K562 (cell line): ENCODE measurements at regions not wholly inside any gene's neighbourhood (a gene's known extent, or its start where the extent isn't known, plus 50 kb on each side); places are given as distances from the start of the nearest gene placed in this dataset.

Source experiments
- ATAC-seq: fragments of 200-7000 bp; cut with Tn5 transposase; 3 replicates; pipeline ENCODE4 v1.9.1; 2020; ENCODE audit warnings: moderate library complexity
- BruUV-seq: library from RNA; stranded (reverse); fragments of 400-500 nt; replicated peaks from 2 replicates; lab custom pipeline; 2021; lab: Mats Ljungman, UMichigan
- CTCF ChIA-PET: fragments of 300-600 bp; formaldehyde crosslinking; extraction: SDS; loops from one replicate; lab custom pipeline; 2021; ENCODE audit warnings: low intra/inter-chr PET ratio; lab: Yijun Ruan, JAX
- POLR2A ChIA-PET: fragments of 300-600, 350-650 bp; sonication (Branson Sonifier 250); formaldehyde crosslinking; extraction: SDS; loops from one replicate; lab custom pipeline; 2021; ENCODE audit warnings: antibody characterized with exemption, inconsistent platforms; lab: Yijun Ruan, JAX
- DNase-seq, 4 experiments: peaks; one replicate each; pipeline versions ENCODE4 v3.0.0 to v3.0.0-alpha.2; 2011 to 2018; ENCODE audit warnings: low spot score in 3 of 4, mixed read lengths in 3 of 4; ENCODE audit errors: extremely low read depth in 1 of 4
- FAIRE-seq: peaks from 2 replicates; lab custom pipeline; 2011; peaks lifted over from hg19 to GRCh38; lab: Jason Lieb, UNC
- H2AFZ ChIP-seq: 2 replicates; pipeline ENCODE4 v1.6.0; 2011; ENCODE audit warnings: low read depth, low read length, control low read depth, inconsistent platforms
- H3K27ac ChIP-seq: fragments of 200-600 bp; 3 replicates; pipeline ENCODE4 v1.8.0; 2011; ENCODE audit warnings: low read depth, mild to moderate bottlenecking, control low read depth, inconsistent platforms, low read length, moderate library complexity, mixed read lengths; ENCODE audit errors: extremely low read depth
- H3K27me3 ChIP-seq, 2 experiments: fragments of 300-600 bp in 1 of 2; 2 replicates in 1 of 2; 3 replicates in 1 of 2; pipeline versions ENCODE4 v1.6.0 to v1.8.0; 2011; ENCODE audit warnings: inconsistent platforms in 2 of 2, low read length in 2 of 2, mild to moderate bottlenecking in 1 of 2, mixed read lengths in 1 of 2, moderate library complexity in 1 of 2; ENCODE audit not compliant: control insufficient read depth in 2 of 2, insufficient read depth in 2 of 2
- H3K36me3 ChIP-seq: fragments of 300-600 bp; 3 replicates; pipeline ENCODE4 v1.8.0; 2011; ENCODE audit warnings: mild to moderate bottlenecking, low read length, inconsistent platforms; ENCODE audit not compliant: control insufficient read depth, insufficient read depth
- H3K4me1 ChIP-seq, 2 experiments: fragments of 200-600 bp in 1 of 2; replicated peaks in 1 of 2; 2 replicates in 1 of 2; 3 replicates in 1 of 2; pipeline versions ENCODE4 v1.5.1 to v1.8.0; 2011; ENCODE audit warnings: inconsistent platforms in 2 of 2, low read length in 2 of 2, mild to moderate bottlenecking in 1 of 2, mixed read lengths in 1 of 2, moderate library complexity in 1 of 2; ENCODE audit not compliant: control insufficient read depth in 2 of 2, insufficient read depth in 2 of 2
- H3K4me2 ChIP-seq: 2 replicates; pipeline ENCODE4 v1.6.1; 2011; ENCODE audit warnings: low read length, control low read depth, inconsistent platforms, mixed read lengths; ENCODE audit not compliant: insufficient read depth
- H3K4me3 ChIP-seq: fragments of 200-600 bp; sonication (generic), shearing (Covaris generic); 2 replicates; pipeline ENCODE4 v1.5.1; 2016; ENCODE audit warnings: control low read depth, inconsistent platforms
- H3K79me2 ChIP-seq: fragments of 200-600 bp; 3 replicates; pipeline ENCODE4 v1.8.0; 2011; ENCODE audit warnings: low read length, inconsistent platforms; ENCODE audit not compliant: control insufficient read depth, insufficient read depth
- H3K9ac ChIP-seq, 2 experiments: 2 replicates each; pipeline versions ENCODE4 v1.6.0 to v1.6.1; 2011; ENCODE audit warnings: low read depth in 2 of 2, low read length in 2 of 2, control low read depth in 1 of 2, inconsistent platforms in 1 of 2, mild to moderate bottlenecking in 1 of 2, mixed read lengths in 1 of 2; ENCODE audit not compliant: insufficient read depth in 1 of 2
- H3K9me1 ChIP-seq: one replicate; pipeline ENCODE4 v1.6.0; 2011; ENCODE audit warnings: inconsistent platforms, mild to moderate bottlenecking, low read length, moderate library complexity; ENCODE audit not compliant: control insufficient read depth, insufficient read depth
- H3K9me3 ChIP-seq: replicated peaks from 2 replicates; pipeline ENCODE4 v1.5.1; 2011; ENCODE audit warnings: low read depth, low read length, inconsistent platforms; ENCODE audit not compliant: control insufficient read depth, insufficient read depth
- H4K20me1 ChIP-seq: replicated peaks from 2 replicates; pipeline ENCODE4 v1.6.1; 2011; ENCODE audit warnings: low read length, inconsistent platforms, mixed read lengths; ENCODE audit not compliant: control insufficient read depth, insufficient read depth
- HIVEP1 ChIP-seq: fragments of 250-450 bp; sonication (Bioruptor Pico); IDR thresholded peaks from 2 replicates; pipeline ENCODE4 v1.4.0; 2020; ENCODE audit warnings: mild to moderate bottlenecking
- PHF8 ChIP-seq: fragments of 200-600 bp; sonication (generic); IDR thresholded peaks from 2 replicates; pipeline ENCODE4 v1.6.1; 2012; ENCODE audit warnings: mixed run types, mild to moderate bottlenecking, inconsistent platforms, low read length, moderate library complexity, borderline replicate concordance
- UBTF ChIP-seq, 2 experiments: IDR thresholded peaks; 2 replicates each; pipeline ENCODE4 v1.6.1; 2012; ENCODE audit warnings: improper control_type of control experiment in 2 of 2, low read depth in 2 of 2, low read length in 2 of 2, borderline replicate concordance in 1 of 2
- ZNF436 ChIP-seq: fragments of 250-450, 450-650 bp; sonication (Bioruptor Pico); formaldehyde crosslinking; IDR thresholded peaks from 2 replicates; pipeline ENCODE4 v1.7.0; 2020; ENCODE audit warnings: mild to moderate bottlenecking
- ZNF695 ChIP-seq: fragments of 450-650 bp; formaldehyde crosslinking; IDR thresholded peaks from 2 replicates; pipeline ENCODE4 v1.4.0; 2020; ENCODE audit warnings: mild to moderate bottlenecking, moderate library complexity
- WGBS: fragments of 100-300 bp; shearing (Covaris generic); methylation state at CpG from one replicate; pipeline ENCODE4 v1.1.6; 2016; ENCODE audit warnings: low coverage, mixed read lengths; ENCODE audit not compliant: insufficient coverage; ENCODE audit errors: missing lambda C conversion rate; 5-methylcytosine and 5-hydroxymethylcytosine counted together
- in situ Hi-C: fragments of 300-500 bp; cut with MboI; formaldehyde crosslinking; loops from 4 replicates; pipeline ENCODE4 v1.15.0; 2018; ENCODE audit warnings: inconsistent platforms, mixed read lengths
- intact Hi-C: fragments of 100-400 bp; cut with micrococcal nuclease; formaldehyde crosslinking; loops from 2 replicates; pipeline ENCODE4 v1.14.2; 2022
- TF ChIP-seq, protein P1 (sequence below): fragments of 200-600 bp; sonication (generic); IDR thresholded peaks from one replicate; pipeline ENCODE4 v1.6.1; 2012; ENCODE audit warnings: mild to moderate bottlenecking, low read depth, low read length, inconsistent platforms
- TF ChIP-seq, protein P2 (sequence below): fragments of 450-650 bp; IDR thresholded peaks from 2 replicates; pipeline ENCODE4 v1.6.1; 2016; ENCODE audit warnings: borderline replicate concordance

DNA sequence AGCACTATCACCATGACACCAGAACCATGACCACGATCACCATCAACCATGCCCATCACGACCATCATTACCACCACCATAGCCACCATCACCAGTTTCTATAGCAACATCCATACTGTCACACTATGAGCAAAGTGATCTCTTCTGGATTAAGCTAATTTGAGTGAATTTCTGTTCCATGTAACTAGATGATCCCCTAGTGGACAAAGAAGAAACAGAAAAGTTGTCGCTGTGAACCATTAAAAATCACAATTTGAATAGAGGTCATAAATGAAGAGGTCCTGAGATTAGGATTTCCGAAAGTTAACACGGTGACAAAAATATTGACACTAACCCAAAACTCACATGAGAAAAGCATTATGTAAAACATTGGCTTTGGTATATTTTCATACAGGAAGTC, 77.6 kb downstream of the CLRN3 start:
- H3K27me3 ChIP-seq, result no peaks in the 10 kb centered on the region
- DNase-seq, result no peak
- no peak for ATAC-seq
- in situ Hi-C loops (no loop called here), intact Hi-C loops (no loop called here)
- no peaks in the 10 kb centered on the region for H4K20me1 ChIP-seq
- no TSS peak for BruUV-seq
- no peaks in the 10 kb centered on the region for H3K36me3 ChIP-seq
- no peak for FAIRE-seq
- H3K9me3 ChIP-seq, result no peaks in the 10 kb centered on the region
- H3K27ac ChIP-seq, result no peak overlapping the region
- H3K9me1 ChIP-seq, result no peaks in the 10 kb centered on the region
- POLR2A ChIA-PET, result no interaction called here
- no peak overlapping the region for H3K4me3 ChIP-seq
- H3K4me1 ChIP-seq, result no peaks in the 10 kb centered on the region
- H2AFZ ChIP-seq, result no peak overlapping the region
- WGBS, result 1% methylated on average over 5 of the region's 5 CpGs
- CTCF ChIA-PET, result no interaction called here
- no peak overlapping the region for H3K9ac ChIP-seq
- no peaks in the 10 kb centered on the region for H3K79me2 ChIP-seq
- H3K4me2 ChIP-seq, result no peak overlapping the region
- TF ChIP-seq ZNF436 (CRISPR knock-in tag) (no peak), PHF8 (no peak), UBTF (IDR thresholded peaks at IDR 0.05; ENCODE audit: borderline replicate concordance in 1 of 2, low read depth in 2 of 2, low read length in 2 of 2) (no peak), ZNF695 (CRISPR knock-in tag) (no peak), HIVEP1 (CRISPR knock-in tag) (no peak)
- TF ChIP-seq, protein P1, sequence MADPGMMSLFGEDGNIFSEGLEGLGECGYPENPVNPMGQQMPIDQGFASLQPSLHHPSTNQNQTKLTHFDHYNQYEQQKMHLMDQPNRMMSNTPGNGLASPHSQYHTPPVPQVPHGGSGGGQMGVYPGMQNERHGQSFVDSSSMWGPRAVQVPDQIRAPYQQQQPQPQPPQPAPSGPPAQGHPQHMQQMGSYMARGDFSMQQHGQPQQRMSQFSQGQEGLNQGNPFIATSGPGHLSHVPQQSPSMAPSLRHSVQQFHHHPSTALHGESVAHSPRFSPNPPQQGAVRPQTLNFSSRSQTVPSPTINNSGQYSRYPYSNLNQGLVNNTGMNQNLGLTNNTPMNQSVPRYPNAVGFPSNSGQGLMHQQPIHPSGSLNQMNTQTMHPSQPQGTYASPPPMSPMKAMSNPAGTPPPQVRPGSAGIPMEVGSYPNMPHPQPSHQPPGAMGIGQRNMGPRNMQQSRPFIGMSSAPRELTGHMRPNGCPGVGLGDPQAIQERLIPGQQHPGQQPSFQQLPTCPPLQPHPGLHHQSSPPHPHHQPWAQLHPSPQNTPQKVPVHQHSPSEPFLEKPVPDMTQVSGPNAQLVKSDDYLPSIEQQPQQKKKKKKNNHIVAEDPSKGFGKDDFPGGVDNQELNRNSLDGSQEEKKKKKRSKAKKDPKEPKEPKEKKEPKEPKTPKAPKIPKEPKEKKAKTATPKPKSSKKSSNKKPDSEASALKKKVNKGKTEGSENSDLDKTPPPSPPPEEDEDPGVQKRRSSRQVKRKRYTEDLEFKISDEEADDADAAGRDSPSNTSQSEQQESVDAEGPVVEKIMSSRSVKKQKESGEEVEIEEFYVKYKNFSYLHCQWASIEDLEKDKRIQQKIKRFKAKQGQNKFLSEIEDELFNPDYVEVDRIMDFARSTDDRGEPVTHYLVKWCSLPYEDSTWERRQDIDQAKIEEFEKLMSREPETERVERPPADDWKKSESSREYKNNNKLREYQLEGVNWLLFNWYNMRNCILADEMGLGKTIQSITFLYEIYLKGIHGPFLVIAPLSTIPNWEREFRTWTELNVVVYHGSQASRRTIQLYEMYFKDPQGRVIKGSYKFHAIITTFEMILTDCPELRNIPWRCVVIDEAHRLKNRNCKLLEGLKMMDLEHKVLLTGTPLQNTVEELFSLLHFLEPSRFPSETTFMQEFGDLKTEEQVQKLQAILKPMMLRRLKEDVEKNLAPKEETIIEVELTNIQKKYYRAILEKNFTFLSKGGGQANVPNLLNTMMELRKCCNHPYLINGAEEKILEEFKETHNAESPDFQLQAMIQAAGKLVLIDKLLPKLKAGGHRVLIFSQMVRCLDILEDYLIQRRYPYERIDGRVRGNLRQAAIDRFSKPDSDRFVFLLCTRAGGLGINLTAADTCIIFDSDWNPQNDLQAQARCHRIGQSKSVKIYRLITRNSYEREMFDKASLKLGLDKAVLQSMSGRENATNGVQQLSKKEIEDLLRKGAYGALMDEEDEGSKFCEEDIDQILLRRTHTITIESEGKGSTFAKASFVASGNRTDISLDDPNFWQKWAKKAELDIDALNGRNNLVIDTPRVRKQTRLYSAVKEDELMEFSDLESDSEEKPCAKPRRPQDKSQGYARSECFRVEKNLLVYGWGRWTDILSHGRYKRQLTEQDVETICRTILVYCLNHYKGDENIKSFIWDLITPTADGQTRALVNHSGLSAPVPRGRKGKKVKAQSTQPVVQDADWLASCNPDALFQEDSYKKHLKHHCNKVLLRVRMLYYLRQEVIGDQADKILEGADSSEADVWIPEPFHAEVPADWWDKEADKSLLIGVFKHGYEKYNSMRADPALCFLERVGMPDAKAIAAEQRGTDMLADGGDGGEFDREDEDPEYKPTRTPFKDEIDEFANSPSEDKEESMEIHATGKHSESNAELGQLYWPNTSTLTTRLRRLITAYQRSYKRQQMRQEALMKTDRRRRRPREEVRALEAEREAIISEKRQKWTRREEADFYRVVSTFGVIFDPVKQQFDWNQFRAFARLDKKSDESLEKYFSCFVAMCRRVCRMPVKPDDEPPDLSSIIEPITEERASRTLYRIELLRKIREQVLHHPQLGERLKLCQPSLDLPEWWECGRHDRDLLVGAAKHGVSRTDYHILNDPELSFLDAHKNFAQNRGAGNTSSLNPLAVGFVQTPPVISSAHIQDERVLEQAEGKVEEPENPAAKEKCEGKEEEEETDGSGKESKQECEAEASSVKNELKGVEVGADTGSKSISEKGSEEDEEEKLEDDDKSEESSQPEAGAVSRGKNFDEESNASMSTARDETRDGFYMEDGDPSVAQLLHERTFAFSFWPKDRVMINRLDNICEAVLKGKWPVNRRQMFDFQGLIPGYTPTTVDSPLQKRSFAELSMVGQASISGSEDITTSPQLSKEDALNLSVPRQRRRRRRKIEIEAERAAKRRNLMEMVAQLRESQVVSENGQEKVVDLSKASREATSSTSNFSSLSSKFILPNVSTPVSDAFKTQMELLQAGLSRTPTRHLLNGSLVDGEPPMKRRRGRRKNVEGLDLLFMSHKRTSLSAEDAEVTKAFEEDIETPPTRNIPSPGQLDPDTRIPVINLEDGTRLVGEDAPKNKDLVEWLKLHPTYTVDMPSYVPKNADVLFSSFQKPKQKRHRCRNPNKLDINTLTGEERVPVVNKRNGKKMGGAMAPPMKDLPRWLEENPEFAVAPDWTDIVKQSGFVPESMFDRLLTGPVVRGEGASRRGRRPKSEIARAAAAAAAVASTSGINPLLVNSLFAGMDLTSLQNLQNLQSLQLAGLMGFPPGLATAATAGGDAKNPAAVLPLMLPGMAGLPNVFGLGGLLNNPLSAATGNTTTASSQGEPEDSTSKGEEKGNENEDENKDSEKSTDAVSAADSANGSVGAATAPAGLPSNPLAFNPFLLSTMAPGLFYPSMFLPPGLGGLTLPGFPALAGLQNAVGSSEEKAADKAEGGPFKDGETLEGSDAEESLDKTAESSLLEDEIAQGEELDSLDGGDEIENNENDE, result no peak
- TF ChIP-seq, protein P2, sequence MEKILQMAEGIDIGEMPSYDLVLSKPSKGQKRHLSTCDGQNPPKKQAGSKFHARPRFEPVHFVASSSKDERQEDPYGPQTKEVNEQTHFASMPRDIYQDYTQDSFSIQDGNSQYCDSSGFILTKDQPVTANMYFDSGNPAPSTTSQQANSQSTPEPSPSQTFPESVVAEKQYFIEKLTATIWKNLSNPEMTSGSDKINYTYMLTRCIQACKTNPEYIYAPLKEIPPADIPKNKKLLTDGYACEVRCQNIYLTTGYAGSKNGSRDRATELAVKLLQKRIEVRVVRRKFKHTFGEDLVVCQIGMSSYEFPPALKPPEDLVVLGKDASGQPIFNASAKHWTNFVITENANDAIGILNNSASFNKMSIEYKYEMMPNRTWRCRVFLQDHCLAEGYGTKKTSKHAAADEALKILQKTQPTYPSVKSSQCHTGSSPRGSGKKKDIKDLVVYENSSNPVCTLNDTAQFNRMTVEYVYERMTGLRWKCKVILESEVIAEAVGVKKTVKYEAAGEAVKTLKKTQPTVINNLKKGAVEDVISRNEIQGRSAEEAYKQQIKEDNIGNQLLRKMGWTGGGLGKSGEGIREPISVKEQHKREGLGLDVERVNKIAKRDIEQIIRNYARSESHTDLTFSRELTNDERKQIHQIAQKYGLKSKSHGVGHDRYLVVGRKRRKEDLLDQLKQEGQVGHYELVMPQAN, result no peak
